WTC11 (cell line): ENCODE measurements at regions not wholly inside any gene's neighbourhood (a gene's known extent, or its start where the extent isn't known, plus 50 kb on each side); places are given as distances from the start of the nearest gene placed in this dataset.

Experiments used
- ETV6 ChIP-seq: sonication (generic); formaldehyde crosslinking; IDR thresholded peaks from 2 replicates; pipeline ENCODE4 v1.8.1; 2022; ENCODE audit warnings: mild to moderate bottlenecking, missing genetic modification reagents
- TF ChIP-seq, protein P1 (sequence below): sonication (generic); formaldehyde crosslinking; IDR thresholded peaks from 2 replicates; pipeline ENCODE4 v1.8.1; 2022; ENCODE audit warnings: low read depth, missing genetic modification reagents, borderline replicate concordance

DNA sequence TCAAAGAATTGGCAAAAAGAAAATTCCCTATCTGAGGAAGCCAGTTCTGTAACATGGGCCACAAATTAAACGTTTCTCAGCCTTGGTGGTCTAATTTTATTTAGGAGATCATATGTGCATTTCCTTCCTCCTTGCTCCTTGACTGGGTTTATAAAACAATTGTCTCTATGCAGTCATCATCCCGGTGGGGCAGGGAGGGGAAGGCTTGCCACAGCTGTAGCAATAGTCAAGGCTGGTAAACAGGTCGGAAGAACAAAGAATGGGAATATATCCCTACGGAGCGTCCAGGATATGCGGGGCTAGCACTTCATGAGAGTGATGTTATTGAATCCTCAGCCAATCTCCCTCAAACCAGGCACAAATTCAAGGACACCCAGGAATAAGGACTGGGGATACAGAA lies 143.8 kb downstream of the RNF152 start:
- TF ChIP-seq, protein P1, sequence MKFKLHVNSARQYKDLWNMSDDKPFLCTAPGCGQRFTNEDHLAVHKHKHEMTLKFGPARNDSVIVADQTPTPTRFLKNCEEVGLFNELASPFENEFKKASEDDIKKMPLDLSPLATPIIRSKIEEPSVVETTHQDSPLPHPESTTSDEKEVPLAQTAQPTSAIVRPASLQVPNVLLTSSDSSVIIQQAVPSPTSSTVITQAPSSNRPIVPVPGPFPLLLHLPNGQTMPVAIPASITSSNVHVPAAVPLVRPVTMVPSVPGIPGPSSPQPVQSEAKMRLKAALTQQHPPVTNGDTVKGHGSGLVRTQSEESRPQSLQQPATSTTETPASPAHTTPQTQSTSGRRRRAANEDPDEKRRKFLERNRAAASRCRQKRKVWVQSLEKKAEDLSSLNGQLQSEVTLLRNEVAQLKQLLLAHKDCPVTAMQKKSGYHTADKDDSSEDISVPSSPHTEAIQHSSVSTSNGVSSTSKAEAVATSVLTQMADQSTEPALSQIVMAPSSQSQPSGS (CRISPR knock-in tag) = no peak
- TF ChIP-seq ETV6 (CRISPR knock-in tag) = no peak
